Dermis blood vessel endothelial cell (primary cell): ENCODE measurements at regions not wholly inside any gene's neighbourhood (a gene's known extent, or its start where the extent isn't known, plus 50 kb on each side); places are given as distances from the start of the nearest gene placed in this dataset.

Experiments
- DNase-seq: peaks from one replicate; pipeline ENCODE4 v3.0.0; 2010

DNA sequence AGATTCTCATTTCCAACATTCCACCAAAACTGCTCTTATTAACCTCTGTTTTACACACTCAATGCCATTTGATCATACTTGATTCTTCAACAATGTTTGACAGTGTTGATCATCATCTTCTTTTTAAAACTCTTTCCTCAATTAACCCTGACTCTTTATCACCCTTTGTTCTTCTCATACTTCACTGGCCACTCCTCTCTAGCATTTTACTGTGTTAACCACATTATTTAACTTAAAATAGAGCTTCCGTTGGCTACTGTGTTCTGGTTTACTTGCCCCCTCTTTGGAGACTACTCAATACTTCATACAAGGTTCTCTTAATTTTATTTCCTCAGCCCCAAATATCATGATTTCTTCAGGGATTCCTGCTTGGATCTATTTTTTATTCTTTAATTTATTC, 121.1 kb upstream of the SPRY2 start:
- no peak for DNase-seq

DNA sequence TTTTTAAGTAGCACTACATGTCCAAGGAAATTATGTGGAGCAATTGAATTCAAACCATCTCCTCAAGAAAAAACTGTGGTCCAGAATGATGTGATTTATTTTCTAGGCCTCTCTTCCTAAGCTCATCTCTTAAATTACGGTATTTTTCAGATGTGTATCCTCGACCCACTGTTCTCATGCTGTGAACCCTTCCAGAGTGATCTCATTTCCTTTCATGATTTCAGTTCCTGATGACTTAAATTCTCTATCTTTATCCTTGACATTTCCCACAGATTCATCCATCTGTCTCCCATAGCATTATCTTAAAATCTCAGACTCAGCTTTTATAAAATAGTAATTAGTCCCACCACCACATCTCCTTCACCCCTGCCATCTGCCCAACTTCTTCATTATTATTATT, 117.6 kb upstream of the SPRY2 start:
- peak; percentile 76 for DNase-seq

GRCh38 chr13:80454245-80454644, 113.3 kb upstream of the SPRY2 start:
- no peak for DNase-seq

- no peak for DNase-seq
Measured at GRCh38 chr13:80452279-80452678, 111.4 kb upstream of the SPRY2 start.

DNA sequence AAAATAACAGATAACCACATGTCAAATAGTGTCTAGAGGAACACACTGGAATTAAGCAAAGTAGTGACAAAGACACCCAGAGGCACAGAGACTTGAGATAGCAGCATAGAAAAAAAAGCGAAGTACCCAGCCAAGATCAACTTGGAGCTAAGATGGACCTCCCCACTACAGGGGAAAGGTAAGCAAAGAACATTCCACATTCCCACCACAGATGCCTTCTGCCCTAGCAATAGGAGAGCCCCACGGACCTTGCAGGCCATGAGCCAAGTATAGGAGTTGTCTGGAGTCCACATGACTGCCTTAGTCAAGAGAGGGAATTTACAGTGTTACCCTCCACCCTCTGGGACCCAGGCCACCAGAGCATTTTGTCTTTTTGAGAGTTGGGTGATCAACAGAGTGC, 110.7 kb upstream of the SPRY2 start:
- no peak for DNase-seq

- no peak for DNase-seq
Measured at GRCh38 chr13:80450386-80450785, 109.5 kb upstream of the SPRY2 start.

GRCh38 chr13:80448725-80449124, 107.8 kb upstream of the SPRY2 start:
- no peak for DNase-seq

DNA sequence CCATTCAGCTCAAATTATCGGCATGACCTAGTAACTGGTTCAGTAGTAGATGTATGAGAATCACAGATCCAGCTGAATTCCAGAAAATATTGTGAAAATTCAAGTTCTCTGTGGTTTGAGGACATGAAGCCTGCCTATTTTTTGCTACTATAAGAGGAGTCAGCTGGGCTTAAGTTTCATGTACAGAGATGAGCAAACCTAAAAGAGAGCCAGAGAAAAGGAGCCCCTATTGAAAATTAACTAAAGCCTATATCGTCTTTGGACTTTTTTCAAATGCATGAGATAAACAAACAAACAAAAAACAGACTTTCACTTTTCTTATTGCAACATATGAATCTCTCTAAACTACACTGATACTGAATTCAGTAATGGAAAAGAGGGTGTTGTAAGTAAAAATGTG, 106.8 kb upstream of the SPRY2 start:
- DNase-seq: no peak

GRCh38 chr13:80444240-80445015, 103.5 kb upstream of the SPRY2 start:
- no peak for DNase-seq

DNA sequence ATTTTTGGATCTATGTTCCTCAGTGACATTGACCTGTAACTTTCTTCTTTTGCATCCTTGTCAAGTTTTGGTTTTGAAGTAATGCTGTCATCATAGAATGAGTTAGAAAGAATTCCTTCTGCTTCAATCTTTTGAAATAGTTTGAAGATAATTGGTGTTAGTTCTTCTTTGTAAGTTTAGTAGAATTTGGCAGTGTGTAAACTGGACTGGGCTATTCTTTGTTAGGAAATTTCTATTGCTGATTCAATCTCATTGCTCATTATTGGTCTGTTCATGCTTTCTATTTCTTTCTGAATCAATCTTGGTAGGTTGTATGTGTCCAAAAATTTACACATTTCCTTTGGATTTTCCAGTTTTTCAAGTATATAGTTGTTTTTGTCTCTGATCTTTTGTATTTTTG, 101.7 kb upstream of the SPRY2 start:
- no peak for DNase-seq

GRCh38 chr13:80441968-80442367, 101.0 kb upstream of the SPRY2 start:
- peak; percentile 27 for DNase-seq

GRCh38 chr13:80438521-80438920, 97.6 kb upstream of the SPRY2 start:
- DNase-seq: no peak

DNA sequence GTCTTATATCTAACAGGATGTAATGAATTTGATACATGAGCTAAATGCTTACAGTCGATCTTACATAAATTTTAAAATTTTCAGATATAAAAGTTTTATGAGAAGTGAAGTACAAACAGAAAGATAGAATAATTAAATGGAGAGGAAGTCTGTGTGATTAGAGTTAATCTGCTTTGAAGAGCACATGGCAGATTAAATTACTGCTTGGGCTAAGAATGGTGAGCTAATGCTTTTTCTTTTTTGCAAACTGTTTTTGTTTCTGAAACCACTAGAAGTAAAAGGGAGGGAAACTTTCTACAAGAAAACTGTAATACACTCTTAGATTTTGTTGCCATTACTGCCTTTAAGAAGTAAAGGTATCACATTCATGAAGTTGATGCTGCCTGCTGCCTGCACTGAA, 96.3 kb upstream of the SPRY2 start:
- no peak for DNase-seq

DNA sequence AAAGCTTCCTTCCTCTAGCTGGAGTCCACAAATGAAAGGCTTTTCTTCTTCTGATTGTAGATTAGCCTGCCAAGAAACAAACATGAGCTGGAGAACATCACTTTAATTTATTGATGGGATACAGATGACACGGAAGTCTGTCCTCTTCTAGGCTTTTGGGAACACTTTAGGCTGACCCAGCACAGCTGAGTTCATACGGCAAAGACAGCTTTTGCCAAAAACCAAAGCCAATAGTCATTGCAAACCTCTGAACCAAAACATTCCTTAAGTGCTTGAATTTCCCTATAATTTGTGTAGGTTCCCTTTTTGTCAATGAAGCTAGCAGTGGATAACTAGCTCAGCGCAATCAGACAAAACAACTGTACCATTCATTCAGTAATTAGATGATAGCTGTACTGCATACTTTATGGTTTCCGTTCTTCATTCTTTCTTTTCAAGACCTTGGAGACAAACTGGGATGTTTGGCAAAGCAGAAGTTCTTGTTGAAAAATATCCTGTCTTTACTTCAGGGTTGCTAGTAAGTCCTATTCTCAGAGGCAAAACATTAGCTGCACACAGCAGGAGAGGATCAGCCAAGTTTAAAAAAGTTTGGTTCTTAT, 95.7 kb upstream of the SPRY2 start:
- no peak for DNase-seq

DNA sequence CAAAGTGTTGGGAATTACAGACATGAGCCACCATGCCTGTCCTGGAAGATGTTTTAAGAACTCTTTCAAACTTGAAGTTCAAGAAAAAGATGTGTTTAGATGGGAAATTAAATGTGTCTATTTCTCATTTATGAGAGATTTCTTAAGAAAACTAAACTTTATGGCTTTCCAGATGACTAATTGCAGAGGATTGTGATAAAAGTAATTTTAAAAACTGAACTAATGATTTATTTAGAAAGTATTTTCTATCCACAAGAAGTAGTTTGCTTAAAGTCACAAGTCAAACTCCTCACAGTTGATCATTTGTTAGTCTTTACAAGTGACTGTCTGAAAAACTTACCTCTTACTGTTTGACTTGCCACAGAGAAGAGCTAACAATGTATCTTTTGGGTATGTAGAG, 89.6 kb upstream of the SPRY2 start:
- DNase-seq: no peak

- no peak for DNase-seq
Measured at GRCh38 chr13:80428349-80429096, 87.6 kb upstream of the SPRY2 start.

DNA sequence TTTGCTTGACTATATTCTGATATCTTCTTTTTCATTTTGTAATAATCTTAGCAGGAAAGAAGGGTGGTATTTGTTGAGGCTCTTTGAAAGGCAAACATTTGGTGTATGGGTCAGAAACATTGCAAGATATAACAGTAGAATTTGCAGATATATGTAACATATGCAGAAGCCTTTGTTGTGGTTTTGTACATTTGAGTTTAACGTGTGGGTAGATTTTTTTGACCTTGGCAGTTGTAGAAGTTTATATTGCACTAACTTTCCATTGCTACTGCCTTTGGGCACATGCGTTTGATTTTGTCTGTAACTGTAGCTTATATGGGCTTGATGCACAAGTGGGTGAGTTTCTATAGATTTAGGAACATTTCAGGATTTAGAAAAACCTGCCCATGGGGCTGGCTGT, 78.5 kb upstream of the SPRY2 start:
- no peak for DNase-seq

DNA sequence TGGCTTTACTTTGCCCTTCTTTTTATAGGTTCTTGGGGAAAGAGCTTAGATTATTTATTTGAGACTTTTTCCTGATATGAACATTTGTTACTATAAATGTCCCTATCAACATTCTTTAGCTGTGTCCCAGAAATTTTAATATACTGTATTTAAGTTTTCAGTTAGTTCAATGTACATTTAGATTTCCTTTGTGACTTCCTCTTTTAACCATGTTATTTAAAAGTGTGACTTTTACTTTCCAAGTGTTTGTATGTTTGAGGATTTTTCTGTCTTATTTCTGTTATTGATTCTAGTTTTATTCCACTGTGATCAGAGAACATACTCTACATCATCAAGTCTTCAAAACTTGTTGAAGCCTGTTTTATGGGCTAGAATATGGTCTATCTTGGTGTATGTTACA, 72.7 kb upstream of the SPRY2 start:
- no peak for DNase-seq

- DNase-seq: no peak
Measured at GRCh38 chr13:80408270-80408669, 67.3 kb upstream of the SPRY2 start.

GRCh38 chr13:80400865-80401426, 60.0 kb upstream of the SPRY2 start:
- DNase-seq: no peak

DNA sequence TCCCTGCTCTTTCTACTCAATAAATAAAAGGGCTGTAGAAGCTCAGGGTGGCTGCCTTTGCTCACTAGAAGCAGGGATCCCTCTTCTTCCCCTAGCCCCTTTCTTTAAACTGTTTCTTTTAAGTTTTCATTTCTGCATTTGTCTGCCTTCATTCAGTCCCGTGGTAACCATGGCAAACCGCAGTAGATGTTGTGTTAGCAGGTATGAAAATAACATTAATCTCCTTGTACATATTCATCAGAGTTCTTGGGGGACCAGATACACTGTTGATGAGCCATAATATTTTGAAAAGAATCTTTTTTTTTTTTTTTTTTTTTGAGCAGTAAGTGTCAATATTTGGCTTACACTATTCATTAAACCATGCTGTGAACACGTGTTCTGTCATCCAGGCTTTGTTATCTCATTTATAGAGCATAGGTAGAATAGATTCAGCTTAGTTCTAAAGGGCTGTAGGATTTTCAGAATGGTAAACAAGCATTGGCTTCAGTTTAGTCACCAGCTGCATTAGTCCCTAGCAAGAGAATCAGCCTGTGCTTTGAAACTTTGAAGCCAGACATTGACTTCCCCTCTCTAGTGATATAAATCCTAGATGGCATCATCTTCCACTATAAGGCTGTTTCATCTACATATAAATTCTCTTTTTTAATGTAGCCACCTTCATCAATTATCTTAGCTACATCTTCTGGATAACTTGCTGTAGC, 59.4 kb upstream of the SPRY2 start:
- DNase-seq: no peak

GRCh38 chr13:80399340-80400163, 58.6 kb upstream of the SPRY2 start:
- no peak for DNase-seq
